Inferior parietal cortex (tissue), 1 donor: ENCODE measurements at regions not wholly inside any gene's neighbourhood (a gene's known extent, or its start where the extent isn't known, plus 50 kb on each side); places are given as distances from the start of the nearest gene placed in this dataset.

Experiments
- DNase-seq: peaks from one replicate; pipeline ENCODE4 v3.0.0-alpha.2; 2016; ENCODE audit errors: extremely low spot score

- peak; percentile 78 for DNase-seq
These were observed 126.7 kb upstream of the CCDC196 start for GRCh38 chr14:66359500-66359899.

GRCh38 chr14:66360366-66360926 is 125.7 kb upstream of the CCDC196 start:
- DNase-seq = no peak

- DNase-seq = no peak
These were observed 125.2 kb upstream of the CCDC196 start for GRCh38 chr14:66361013-66361412.

- no peak for DNase-seq
These were observed 120.8 kb upstream of the CCDC196 start for GRCh38 chr14:66365388-66365787.

GRCh38 chr14:66369157-66369697 is 116.9 kb upstream of the CCDC196 start:
- DNase-seq = no peak

- DNase-seq = no peak
These were observed 114.4 kb upstream of the CCDC196 start for GRCh38 chr14:66371776-66372175.

- DNase-seq = no peak
These were observed 110.9 kb upstream of the CCDC196 start for GRCh38 chr14:66375046-66375964.

GRCh38 chr14:66377574-66377973 is 108.6 kb upstream of the CCDC196 start:
- DNase-seq = no peak

- no peak for DNase-seq
These were observed 107.3 kb upstream of the CCDC196 start for GRCh38 chr14:66378712-66379505.

- DNase-seq = no peak
These were observed 106.0 kb upstream of the CCDC196 start for GRCh38 chr14:66380143-66380542.

GRCh38 chr14:66381755-66382154 is 104.4 kb upstream of the CCDC196 start:
- DNase-seq = no peak

- no peak for DNase-seq
These were observed 102.9 kb upstream of the CCDC196 start for GRCh38 chr14:66383257-66383656.

- no peak for DNase-seq
These were observed 102.4 kb upstream of the CCDC196 start for GRCh38 chr14:66383771-66384170.

- no peak for DNase-seq
These were observed 97.7 kb upstream of the CCDC196 start for GRCh38 chr14:66388516-66388915.

- DNase-seq = no peak
These were observed 96.7 kb upstream of the CCDC196 start for GRCh38 chr14:66389481-66389880.

- DNase-seq = no peak
These were observed 90.9 kb upstream of the CCDC196 start for GRCh38 chr14:66395300-66395699.

- no peak for DNase-seq
These were observed 90.0 kb upstream of the CCDC196 start for GRCh38 chr14:66396164-66396563.

- no peak for DNase-seq
These were observed 87.7 kb upstream of the CCDC196 start for GRCh38 chr14:66398437-66398836.

- no peak for DNase-seq
These were observed 84.6 kb upstream of the CCDC196 start for GRCh38 chr14:66401449-66402095.

GRCh38 chr14:66403183-66403582 is 83.0 kb upstream of the CCDC196 start:
- DNase-seq = peak; percentile 60

- DNase-seq = no peak
These were observed 82.1 kb upstream of the CCDC196 start for GRCh38 chr14:66404051-66404545.
